ENCODE measurements at regions not wholly inside any gene's neighbourhood (a gene's known extent, or its start where the extent isn't known, plus 50 kb on each side); places are given as distances from the start of the nearest gene placed in this dataset.

GRCh38 chr14:58797010-58797429 lies 159.3 kb downstream of the DACT1 start:
- no peak for TF ChIP-seq CTCF (IDR thresholded peaks at IDR 0.05; ENCODE audit: borderline replicate concordance)
- Histone ChIP-seq H3K27ac (replicated peaks) (no peak overlapping the region), H3K27me3 (ENCODE audit: low read depth) (peaks cover 4% of the 10 kb centered on the region), H3K4me3 (no peak overlapping the region), H3K9me3 (replicated peaks) (no peaks in the 10 kb centered on the region), H3K4me1 (peaks cover 5% of the 10 kb centered on the region), H3K36me3 (no peaks in the 10 kb centered on the region)
- DNase-seq, result no peak
- intact Hi-C loops (cut with micrococcal nuclease), result no loop called here

DNA sequence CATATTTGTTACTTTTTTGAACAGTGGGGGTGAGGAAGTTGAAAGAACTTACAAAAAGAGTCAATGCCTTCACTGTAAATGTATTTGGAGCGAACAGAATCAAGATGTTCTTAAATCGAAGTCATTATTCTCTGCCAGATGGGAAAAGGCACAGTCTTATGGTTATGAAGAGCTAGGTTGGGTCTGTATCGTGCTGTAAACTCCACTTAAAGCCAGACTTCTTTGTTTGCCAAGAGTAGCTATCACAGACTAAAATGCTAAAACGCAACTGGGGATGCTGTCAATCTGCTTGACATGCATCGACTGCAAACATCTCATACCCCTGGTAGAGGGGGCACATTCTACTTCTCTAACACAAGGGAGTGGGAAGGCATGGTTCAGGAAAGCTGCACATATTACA lies 160.4 kb downstream of the DACT1 start:
- H3K4me3 ChIP-seq, result no peak overlapping the region
- intact Hi-C loops (cut with micrococcal nuclease), result no loop called here
- no peaks in the 10 kb centered on the region for H3K36me3 ChIP-seq
- peaks cover 4% of the 10 kb centered on the region for H3K27me3 ChIP-seq (ENCODE audit: low read depth)
- DNase-seq, result no peak
- no peak for TF ChIP-seq CTCF (IDR thresholded peaks at IDR 0.05; ENCODE audit: borderline replicate concordance)
- no peak overlapping the region for H3K27ac ChIP-seq (replicated peaks)
- peaks cover 5% of the 10 kb centered on the region for H3K4me1 ChIP-seq
- no peaks in the 10 kb centered on the region for H3K9me3 ChIP-seq (replicated peaks)

DNA sequence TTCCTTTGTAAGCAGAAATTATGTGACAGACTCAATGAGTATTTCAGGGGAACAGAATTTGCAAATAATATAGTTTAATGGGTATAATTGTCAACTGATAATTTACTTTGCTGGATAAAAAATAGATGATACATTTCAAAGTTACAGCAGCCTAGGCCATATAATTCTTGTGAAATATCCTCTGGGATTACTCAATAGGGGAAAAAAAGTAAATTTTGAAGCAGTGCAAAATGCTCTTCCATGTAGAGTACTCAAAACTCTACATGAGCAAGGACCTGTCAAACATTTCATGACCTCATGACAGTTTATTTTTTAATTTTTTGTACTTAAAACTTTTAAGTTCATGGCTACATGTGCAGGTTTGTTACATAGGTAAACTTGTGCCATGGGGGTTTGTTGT lies 163.3 kb downstream of the DACT1 start:
- H3K36me3 ChIP-seq, result no peaks in the 10 kb centered on the region
- no peak overlapping the region for H3K4me3 ChIP-seq

GRCh38 chr14:58805057-58805456 lies 167.3 kb downstream of the DACT1 start:
- no peak for DNase-seq
- TF ChIP-seq CTCF (IDR thresholded peaks at IDR 0.05; ENCODE audit: borderline replicate concordance), result no peak
- Histone ChIP-seq H3K9me3 (replicated peaks) (peaks cover 7% of the 10 kb centered on the region), H3K36me3 (no peaks in the 10 kb centered on the region), H3K4me3 (no peak overlapping the region), H3K27me3 (ENCODE audit: low read depth) (no peaks in the 10 kb centered on the region), H3K27ac (replicated peaks) (no peak overlapping the region), H3K4me1 (no peaks in the 10 kb centered on the region)
- intact Hi-C loops (cut with micrococcal nuclease), result no loop called here

More for the DNA sequence above, 163.3 kb downstream of the DACT1 start:
- Histone ChIP-seq H3K27ac (replicated peaks) (no peak overlapping the region), H3K9me3 (replicated peaks) (no peaks in the 10 kb centered on the region), H3K27me3 (ENCODE audit: low read depth) (no peaks in the 10 kb centered on the region), H3K4me1 (peaks cover 4% of the 10 kb centered on the region)
- TF ChIP-seq CTCF (IDR thresholded peaks at IDR 0.05; ENCODE audit: borderline replicate concordance), result no peak
- intact Hi-C loops (cut with micrococcal nuclease), result no loop called here
- no peak for DNase-seq

GRCh38 chr14:58805605-58806409 lies 168.0 kb downstream of the DACT1 start:
- H3K4me3 ChIP-seq, result no peak overlapping the region
- no peaks in the 10 kb centered on the region for H3K36me3 ChIP-seq
- H3K4me1 ChIP-seq, result no peaks in the 10 kb centered on the region
- intact Hi-C loops (cut with micrococcal nuclease), result no loop called here
- H3K27me3 ChIP-seq (ENCODE audit: low read depth), result no peaks in the 10 kb centered on the region
- DNase-seq, result no peak
- no peak overlapping the region for H3K27ac ChIP-seq (replicated peaks)
- TF ChIP-seq CTCF (IDR thresholded peaks at IDR 0.05; ENCODE audit: borderline replicate concordance), result no peak
- peaks cover 12% of the 10 kb centered on the region for H3K9me3 ChIP-seq (replicated peaks)

All from left ventricle myocardium inferior (tissue), 1 donor.